Panc1 (cell line): ENCODE measurements at regions not wholly inside any gene's neighbourhood (a gene's known extent, or its start where the extent isn't known, plus 50 kb on each side); places are given as distances from the start of the nearest gene placed in this dataset.

ENCODE experiments used
- ATAC-seq: fragments of 200-7000 bp; cut with Tn5 transposase; 2 replicates; pipeline ENCODE4 v1.9.1; 2020; ENCODE audit warnings: mild to moderate bottlenecking, moderate library complexity
- BruUV-seq: library from RNA; stranded (reverse); fragments of 400-500 nt; replicated peaks from 2 replicates; lab custom pipeline; 2021; lab: Mats Ljungman, UMichigan
- CTCF ChIA-PET: fragments of 300-600 bp; sonication (Branson Sonifier 250); formaldehyde crosslinking; loops from one replicate; lab custom pipeline; 2022; ENCODE audit warnings: antibody characterized with exemption; lab: Charles Lee
- POLR2A ChIA-PET: fragments of 300-600 bp; sonication (Branson Sonifier 250); formaldehyde crosslinking; loops from one replicate; lab custom pipeline; 2022; ENCODE audit warnings: antibody characterized with exemption; lab: Charles Lee
- DNase-seq: peaks from one replicate; pipeline ENCODE4 v3.0.0-alpha.2; 2010; ENCODE audit warnings: low read depth, low spot score
- H3K27ac ChIP-seq: 2 replicates; pipeline ENCODE4 v1.5.1; 2011; ENCODE audit warnings: mild to moderate bottlenecking, low read length, inconsistent platforms
- H3K27me3 ChIP-seq: fragments of 200-500 bp; sonication (Bioruptor generic); 2 replicates; pipeline ENCODE4 v1.6.0; 2014; ENCODE audit warnings: low read length, inconsistent platforms; ENCODE audit not compliant: control insufficient read depth, insufficient read depth
- H3K36me3 ChIP-seq: fragments of 200-500 bp; sonication (Bioruptor generic); 2 replicates; pipeline ENCODE4 v1.5.1; 2014; ENCODE audit warnings: inconsistent platforms, mild to moderate bottlenecking, low read length, moderate library complexity; ENCODE audit not compliant: control insufficient read depth, insufficient read depth
- H3K4me1 ChIP-seq: 2 replicates; pipeline ENCODE4 v1.5.1; 2011; ENCODE audit warnings: inconsistent platforms, mild to moderate bottlenecking, low read length, moderate library complexity; ENCODE audit not compliant: control insufficient read depth, insufficient read depth
- H3K4me3 ChIP-seq, 2 experiments: 2 replicates each; pipeline ENCODE4 v1.5.1; 2011 to 2012; ENCODE audit warnings: low read depth in 2 of 2, low read length in 2 of 2, mild to moderate bottlenecking in 2 of 2, inconsistent platforms in 1 of 2, moderate library complexity in 1 of 2
- H3K9me3 ChIP-seq: fragments of 200-500 bp; sonication (Bioruptor generic); 2 replicates; pipeline ENCODE4 v1.5.1; 2014; ENCODE audit warnings: low read depth, mild to moderate bottlenecking, inconsistent platforms, low read length, moderate library complexity; ENCODE audit not compliant: control insufficient read depth, insufficient read depth
- CTCF ChIP-seq: fragments of 450-650 bp; IDR thresholded peaks from 2 replicates; pipeline ENCODE4 v1.5.1; 2017; ENCODE audit warnings: mild to moderate bottlenecking
- POLR2AphosphoS5 ChIP-seq: IDR thresholded peaks from 2 replicates; pipeline ENCODE4 v1.6.1; 2012; ENCODE audit warnings: mild to moderate bottlenecking, low read depth, low read length, moderate library complexity
- REST ChIP-seq, 2 experiments: IDR thresholded peaks; 2 replicates each; pipeline ENCODE4 v1.6.1; 2011 to 2012; ENCODE audit warnings: low read depth in 2 of 2, control low read depth in 1 of 2, low read length in 1 of 2, mild to moderate bottlenecking in 1 of 2, moderate library complexity in 1 of 2; ENCODE audit not compliant: insufficient read depth in 1 of 2
- SIN3A ChIP-seq: IDR thresholded peaks from 2 replicates; pipeline ENCODE4 v1.6.1; 2012; ENCODE audit warnings: low read depth, mild to moderate bottlenecking, low read length, moderate library complexity, borderline replicate concordance; ENCODE audit not compliant: insufficient read depth
- TCF7L2 ChIP-seq: IDR thresholded peaks from 2 replicates; pipeline ENCODE4 v1.6.1; 2011; ENCODE audit warnings: mild to moderate bottlenecking, low read depth, low read length, inconsistent platforms
- in situ Hi-C: cut with HindIII; loops from 2 replicates; pipeline ENCODE4 v1.10.0; 2016; ENCODE audit warnings: low sequenced_read_pairs, low pct_unique_long_range_greater_than_20kb
- intact Hi-C: fragments of 100-400 bp; cut with micrococcal nuclease; formaldehyde crosslinking; loops from one replicate; pipeline ENCODE4 v1.10.0; 2022; ENCODE audit not compliant: unreplicated experiment

- H3K36me3 ChIP-seq, result no peaks in the 10 kb centered on the region
- ChIA-PET CTCF (no interaction called here), POLR2A (no interaction called here)
- no peak overlapping the region for H3K27ac ChIP-seq
- H3K9me3 ChIP-seq, result no peaks in the 10 kb centered on the region
- no peak overlapping the region for H3K4me3 ChIP-seq
- no peaks in the 10 kb centered on the region for H3K4me1 ChIP-seq
- DNase-seq (no peak), ATAC-seq (no peak)
- TF ChIP-seq REST (IDR thresholded peaks at IDR 0.05; ENCODE audit: insufficient read depth in 1 of 2, low read depth in 2 of 2, low read length in 1 of 2) (no peak), CTCF (no peak), POLR2AphosphoS5 (no peak), TCF7L2 (no peak), SIN3A (no peak)
- intact Hi-C loops, result no loop called here
- no peaks in the 10 kb centered on the region for H3K27me3 ChIP-seq
- in situ Hi-C loops, result no loop called here
- BruUV-seq, result no TSS peak
These were observed 295.0 kb upstream of the NR3C2 start for GRCh38 chr4:148737061-148737770.

- H3K9me3 ChIP-seq, result no peaks in the 10 kb centered on the region
- no peak for DNase-seq
These were observed 293.4 kb upstream of the NR3C2 start for GRCh38 chr4:148735432-148736155.

More at GRCh38 chr4:148735432-148736155, 293.4 kb upstream of the NR3C2 start:
- no peak overlapping the region for H3K27ac ChIP-seq
- no peaks in the 10 kb centered on the region for H3K27me3 ChIP-seq
- intact Hi-C loops, result no loop called here
- ATAC-seq, result no peak
- no peak for TF ChIP-seq REST (IDR thresholded peaks at IDR 0.05; ENCODE audit: insufficient read depth in 1 of 2, low read depth in 2 of 2, low read length in 1 of 2)
- no peak for TF ChIP-seq POLR2AphosphoS5
- no peak for TF ChIP-seq CTCF
- no peak for TF ChIP-seq TCF7L2
- no peak for TF ChIP-seq SIN3A
- H3K4me3 ChIP-seq, result no peak overlapping the region
- H3K4me1 ChIP-seq, result no peaks in the 10 kb centered on the region
- H3K36me3 ChIP-seq, result no peaks in the 10 kb centered on the region
- in situ Hi-C loops, result no loop called here
- POLR2A ChIA-PET, result no interaction called here
- no TSS peak for BruUV-seq
- CTCF ChIA-PET, result no interaction called here
